H9 (cell line): ENCODE measurements at regions not wholly inside any gene's neighbourhood (a gene's known extent, or its start where the extent isn't known, plus 50 kb on each side); places are given as distances from the start of the nearest gene placed in this dataset.

Experiments
- DNase-seq: peaks from one replicate; pipeline ENCODE4 v3.0.0-alpha.2; 2017
- H2AFZ ChIP-seq: one replicate; pipeline ENCODE4 v1.6.1; 2013; ENCODE audit warnings: mild to moderate bottlenecking, low read length, control low read depth, moderate library complexity
- H2AK5ac ChIP-seq: 2 replicates; pipeline ENCODE4 v1.6.1; 2013; ENCODE audit warnings: low read length, control low read depth, mixed read lengths; ENCODE audit not compliant: insufficient read length
- H2BK120ac ChIP-seq: one replicate; pipeline ENCODE4 v1.6.1; 2013; ENCODE audit warnings: low read depth, mild to moderate bottlenecking, low read length, control low read depth, inconsistent platforms; ENCODE audit not compliant: poor library complexity, severe bottlenecking
- H2BK12ac ChIP-seq: 2 replicates; pipeline ENCODE4 v1.6.1; 2013; ENCODE audit warnings: low read length, control low read depth, mixed read lengths, low read depth; ENCODE audit not compliant: insufficient read length
- H2BK15ac ChIP-seq: 2 replicates; pipeline ENCODE4 v1.6.1; 2013; ENCODE audit warnings: low read depth, low read length, control low read depth
- H2BK20ac ChIP-seq: one replicate; pipeline ENCODE4 v1.6.1; 2013; ENCODE audit warnings: low read depth, mild to moderate bottlenecking, low read length, control low read depth, inconsistent platforms; ENCODE audit not compliant: poor library complexity, severe bottlenecking
- H2BK5ac ChIP-seq: 2 replicates; pipeline ENCODE4 v1.6.1; 2013; ENCODE audit warnings: low read length, control low read depth, mixed read lengths; ENCODE audit not compliant: insufficient read length
- H3K14ac ChIP-seq: 2 replicates; pipeline ENCODE4 v1.6.1; 2013; ENCODE audit warnings: low read length, control low read depth; ENCODE audit not compliant: insufficient read depth
- H3K18ac ChIP-seq: 2 replicates; pipeline ENCODE4 v1.6.1; 2013; ENCODE audit warnings: low read depth, mild to moderate bottlenecking, mixed read lengths, low read length, control low read depth; ENCODE audit not compliant: insufficient read length
- H3K23ac ChIP-seq: 2 replicates; pipeline ENCODE4 v1.6.1; 2013; ENCODE audit warnings: low read length, control low read depth, mixed read lengths, low read depth; ENCODE audit not compliant: insufficient read length
- H3K23me2 ChIP-seq: 2 replicates; pipeline ENCODE4 v1.6.1; 2013; ENCODE audit warnings: low read depth, mild to moderate bottlenecking, mixed read lengths, low read length, control low read depth; ENCODE audit not compliant: insufficient read length, poor library complexity, severe bottlenecking
- H3K27ac ChIP-seq: 2 replicates; pipeline ENCODE4 v1.5.1; 2013; ENCODE audit warnings: low read length, control low read depth, mixed read lengths, low read depth; ENCODE audit not compliant: insufficient read length
- H3K27me3 ChIP-seq: 2 replicates; pipeline ENCODE4 v1.6.1; 2013; ENCODE audit warnings: low read length, control low read depth, inconsistent platforms; ENCODE audit not compliant: insufficient read depth
- H3K4ac ChIP-seq: 2 replicates; pipeline ENCODE4 v1.6.1; 2013; ENCODE audit warnings: low read depth, mild to moderate bottlenecking, control low read depth, inconsistent platforms, low read length, moderate library complexity
- H3K4me1 ChIP-seq: 2 replicates; pipeline ENCODE4 v1.6.1; 2013; ENCODE audit warnings: low read length, control low read depth, inconsistent platforms; ENCODE audit not compliant: insufficient read depth
- H3K4me2 ChIP-seq: 2 replicates; pipeline ENCODE4 v1.6.1; 2013; ENCODE audit warnings: low read length, control low read depth, mixed read lengths; ENCODE audit not compliant: insufficient read length, insufficient read depth
- H3K56ac ChIP-seq: 2 replicates; pipeline ENCODE4 v1.6.1; 2013; ENCODE audit warnings: low read depth, mild to moderate bottlenecking, mixed read lengths, low read length, control low read depth; ENCODE audit not compliant: insufficient read length
- H3K79me1 ChIP-seq: 2 replicates; pipeline ENCODE4 v1.6.1; 2013; ENCODE audit warnings: low read depth, mild to moderate bottlenecking, moderate library complexity, low read length, control low read depth, inconsistent platforms; ENCODE audit not compliant: insufficient read depth, poor library complexity, severe bottlenecking
- H3K79me2 ChIP-seq: 2 replicates; pipeline ENCODE4 v1.6.1; 2013; ENCODE audit warnings: low read length, control low read depth, inconsistent platforms; ENCODE audit not compliant: insufficient read depth
- H3K9ac ChIP-seq: 2 replicates; pipeline ENCODE4 v1.6.1; 2013; ENCODE audit warnings: low read length, control low read depth, mixed read lengths; ENCODE audit not compliant: insufficient read length; ENCODE audit errors: extremely low read depth
- H3K9me3 ChIP-seq: one replicate; pipeline ENCODE4 v1.6.1; 2013; ENCODE audit warnings: low read depth, low read length, inconsistent platforms; ENCODE audit not compliant: control insufficient read depth
- H3T11ph ChIP-seq: one replicate; pipeline ENCODE4 v1.6.1; 2013; ENCODE audit warnings: mild to moderate bottlenecking, low read length, control low read depth, inconsistent platforms
- H4K20me1 ChIP-seq: one replicate; pipeline ENCODE4 v1.6.1; 2013; ENCODE audit not compliant: control insufficient read depth, insufficient read length, insufficient read depth
- H4K5ac ChIP-seq: 2 replicates; pipeline ENCODE4 v1.6.1; 2013; ENCODE audit warnings: low read depth, mild to moderate bottlenecking, mixed read lengths, low read length, control low read depth; ENCODE audit not compliant: insufficient read length
- H4K8ac ChIP-seq: replicated peaks from 2 replicates; pipeline ENCODE4 v1.6.1; 2013; ENCODE audit warnings: low read length, control low read depth, mixed read lengths, low read depth; ENCODE audit not compliant: insufficient read length
- H4K91ac ChIP-seq: 2 replicates; pipeline ENCODE4 v1.6.1; 2013; ENCODE audit warnings: low read depth, mild to moderate bottlenecking, moderate library complexity, mixed read lengths, low read length, control low read depth; ENCODE audit not compliant: insufficient read length
- H3K27ac Mint-ChIP-seq, 3 experiments: 2 replicates in 2 of 3; 3 replicates in 1 of 3; pipeline ENCODE4 v1.8.0; 2020 to 2021; ENCODE audit warnings: mixed read lengths in 3 of 3, mild to moderate bottlenecking in 1 of 3, moderate library complexity in 1 of 3
- H3K27me3 Mint-ChIP-seq: 2 replicates; pipeline ENCODE4 v1.8.0; 2021; ENCODE audit warnings: low read depth, mild to moderate bottlenecking, moderate library complexity, mixed read lengths
- H3K36me3 Mint-ChIP-seq, 3 experiments: 2 replicates in 2 of 3; 3 replicates in 1 of 3; pipeline ENCODE4 v1.8.0; 2020 to 2021; ENCODE audit warnings: low read depth in 3 of 3, mixed read lengths in 3 of 3; ENCODE audit not compliant: insufficient read depth in 1 of 3
- H3K4me1 Mint-ChIP-seq, 2 experiments: 2 replicates each; pipeline ENCODE4 v1.8.0; 2020; ENCODE audit warnings: mixed read lengths in 2 of 2
- H3K4me3 Mint-ChIP-seq, 2 experiments: 2 replicates in 1 of 2; 3 replicates in 1 of 2; pipeline ENCODE4 v1.8.0; 2020 to 2021; ENCODE audit warnings: mild to moderate bottlenecking in 2 of 2, mixed read lengths in 2 of 2, moderate library complexity in 1 of 2
- H3K9me3 Mint-ChIP-seq, 2 experiments: 2 replicates in 1 of 2; 3 replicates in 1 of 2; pipeline ENCODE4 v1.8.0; 2020; ENCODE audit warnings: mild to moderate bottlenecking in 2 of 2, mixed read lengths in 2 of 2, moderate library complexity in 1 of 2
- WGBS: extraction: QIAGEN DNeasy Blood & Tissue Kit; methylation state at CpG from one replicate; pipeline ENCODE4 v1.1.7; 2013; ENCODE audit warnings: missing lambda C conversion rate, low lambda C conversion rate, mixed read lengths; ENCODE audit not compliant: insufficient read length; ENCODE audit errors: extremely low coverage; 5-methylcytosine and 5-hydroxymethylcytosine counted together
- TF ChIP-seq, protein P1 (sequence below): fragments of 200-600 bp; sonication (generic); conservative IDR thresholded peaks from 3 replicates; pipeline ENCODE4 v1.8.0; 2021; ENCODE audit warnings: antibody characterized with exemption, mild to moderate bottlenecking

- Histone ChIP-seq H2BK15ac (no peak overlapping the region), H3K14ac (no peak overlapping the region), H2BK120ac (no peak overlapping the region), H3T11ph (no peak overlapping the region), H3K9me3 (no peaks in the 10 kb centered on the region), H3K4me2 (no peak overlapping the region), H3K27ac (no peak overlapping the region), H2BK20ac (no peak overlapping the region), H2AFZ (no peak overlapping the region), H2BK12ac (no peak overlapping the region), H3K4me1 (no peaks in the 10 kb centered on the region), H3K79me2 (no peaks in the 10 kb centered on the region), H4K20me1 (no peaks in the 10 kb centered on the region), H3K79me1 (no peaks in the 10 kb centered on the region), H4K5ac (no peak overlapping the region), H3K56ac (no peak overlapping the region), H2AK5ac (no peak overlapping the region), H3K9ac (no peak overlapping the region), H4K91ac (no peak overlapping the region), H3K18ac (no peak overlapping the region), H3K23me2 (no peaks in the 10 kb centered on the region), H3K27me3 (no peaks in the 10 kb centered on the region), H3K23ac (no peak overlapping the region), H2BK5ac (no peak overlapping the region), H3K4ac (no peak overlapping the region), H4K8ac (no peak overlapping the region)
- no peak overlapping the region for H3K27ac Mint-ChIP-seq
- H3K36me3 Mint-ChIP-seq: no peaks in the 10 kb centered on the region
- WGBS: no CpG with 5 or more reads among the region's 1 CpG
- no peaks in the 10 kb centered on the region for H3K9me3 Mint-ChIP-seq
- no peak for DNase-seq
- no peaks in the 10 kb centered on the region for H3K27me3 Mint-ChIP-seq
- TF ChIP-seq, protein P1, sequence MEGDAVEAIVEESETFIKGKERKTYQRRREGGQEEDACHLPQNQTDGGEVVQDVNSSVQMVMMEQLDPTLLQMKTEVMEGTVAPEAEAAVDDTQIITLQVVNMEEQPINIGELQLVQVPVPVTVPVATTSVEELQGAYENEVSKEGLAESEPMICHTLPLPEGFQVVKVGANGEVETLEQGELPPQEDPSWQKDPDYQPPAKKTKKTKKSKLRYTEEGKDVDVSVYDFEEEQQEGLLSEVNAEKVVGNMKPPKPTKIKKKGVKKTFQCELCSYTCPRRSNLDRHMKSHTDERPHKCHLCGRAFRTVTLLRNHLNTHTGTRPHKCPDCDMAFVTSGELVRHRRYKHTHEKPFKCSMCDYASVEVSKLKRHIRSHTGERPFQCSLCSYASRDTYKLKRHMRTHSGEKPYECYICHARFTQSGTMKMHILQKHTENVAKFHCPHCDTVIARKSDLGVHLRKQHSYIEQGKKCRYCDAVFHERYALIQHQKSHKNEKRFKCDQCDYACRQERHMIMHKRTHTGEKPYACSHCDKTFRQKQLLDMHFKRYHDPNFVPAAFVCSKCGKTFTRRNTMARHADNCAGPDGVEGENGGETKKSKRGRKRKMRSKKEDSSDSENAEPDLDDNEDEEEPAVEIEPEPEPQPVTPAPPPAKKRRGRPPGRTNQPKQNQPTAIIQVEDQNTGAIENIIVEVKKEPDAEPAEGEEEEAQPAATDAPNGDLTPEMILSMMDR: no peak
- H3K4me3 Mint-ChIP-seq: no peak overlapping the region
- H3K4me1 Mint-ChIP-seq: peaks cover 0 to 6% of the 10 kb centered on the region in 2 experiments; a peak in 1 of 4 replicates
Observed at GRCh38 chr4:17241835-17242234, 270.1 kb downstream of the QDPR start.
